Panc1 (cell line): ENCODE measurements at regions not wholly inside any gene's neighbourhood (a gene's known extent, or its start where the extent isn't known, plus 50 kb on each side); places are given as distances from the start of the nearest gene placed in this dataset.
"Not testable (repeated sequence)": the region's sequence is repeated elsewhere in the genome, so short reads cannot be mapped to it uniquely, and the experiment has no call there.

Experiments used
- CTCF ChIP-seq: fragments of 450-650 bp; IDR thresholded peaks from 2 replicates; pipeline ENCODE4 v1.5.1; 2017; ENCODE audit warnings: mild to moderate bottlenecking
- SIN3A ChIP-seq: IDR thresholded peaks from 2 replicates; pipeline ENCODE4 v1.6.1; 2012; ENCODE audit warnings: low read depth, mild to moderate bottlenecking, low read length, moderate library complexity, borderline replicate concordance; ENCODE audit not compliant: insufficient read depth

- not testable (repeated sequence) for TF ChIP-seq CTCF, SIN3A
Measured at GRCh38 chrX:129337264-129337663, 186.0 kb downstream of the SMARCA1 start.
